K562 (cell line): ENCODE measurements at regions not wholly inside any gene's neighbourhood (a gene's known extent, or its start where the extent isn't known, plus 50 kb on each side); places are given as distances from the start of the nearest gene placed in this dataset.

Experiments
- ATAC-seq: fragments of 200-7000 bp; cut with Tn5 transposase; 3 replicates; pipeline ENCODE4 v1.9.1; 2020; ENCODE audit warnings: moderate library complexity
- BruUV-seq: library from RNA; stranded (reverse); fragments of 400-500 nt; replicated peaks from 2 replicates; lab custom pipeline; 2021; lab: Mats Ljungman, UMichigan
- CTCF ChIA-PET: fragments of 300-600 bp; formaldehyde crosslinking; extraction: SDS; loops from one replicate; lab custom pipeline; 2021; ENCODE audit warnings: low intra/inter-chr PET ratio; lab: Yijun Ruan, JAX
- POLR2A ChIA-PET: fragments of 300-600, 350-650 bp; sonication (Branson Sonifier 250); formaldehyde crosslinking; extraction: SDS; loops from one replicate; lab custom pipeline; 2021; ENCODE audit warnings: antibody characterized with exemption, inconsistent platforms; lab: Yijun Ruan, JAX
- DNase-seq, 4 experiments: peaks; one replicate each; pipeline versions ENCODE4 v3.0.0 to v3.0.0-alpha.2; 2011 to 2018; ENCODE audit warnings: low spot score in 3 of 4, mixed read lengths in 3 of 4; ENCODE audit errors: extremely low read depth in 1 of 4
- FAIRE-seq: peaks from 2 replicates; lab custom pipeline; 2011; peaks lifted over from hg19 to GRCh38; lab: Jason Lieb, UNC
- H2AFZ ChIP-seq: 2 replicates; pipeline ENCODE4 v1.6.0; 2011; ENCODE audit warnings: low read depth, low read length, control low read depth, inconsistent platforms
- H3K27ac ChIP-seq: fragments of 200-600 bp; 3 replicates; pipeline ENCODE4 v1.8.0; 2011; ENCODE audit warnings: low read depth, mild to moderate bottlenecking, control low read depth, inconsistent platforms, low read length, moderate library complexity, mixed read lengths; ENCODE audit errors: extremely low read depth
- H3K27me3 ChIP-seq, 2 experiments: fragments of 300-600 bp in 1 of 2; 2 replicates in 1 of 2; 3 replicates in 1 of 2; pipeline versions ENCODE4 v1.6.0 to v1.8.0; 2011; ENCODE audit warnings: inconsistent platforms in 2 of 2, low read length in 2 of 2, mild to moderate bottlenecking in 1 of 2, mixed read lengths in 1 of 2, moderate library complexity in 1 of 2; ENCODE audit not compliant: control insufficient read depth in 2 of 2, insufficient read depth in 2 of 2
- H3K36me3 ChIP-seq: fragments of 300-600 bp; 3 replicates; pipeline ENCODE4 v1.8.0; 2011; ENCODE audit warnings: mild to moderate bottlenecking, low read length, inconsistent platforms; ENCODE audit not compliant: control insufficient read depth, insufficient read depth
- H3K4me1 ChIP-seq, 2 experiments: fragments of 200-600 bp in 1 of 2; replicated peaks in 1 of 2; 2 replicates in 1 of 2; 3 replicates in 1 of 2; pipeline versions ENCODE4 v1.5.1 to v1.8.0; 2011; ENCODE audit warnings: inconsistent platforms in 2 of 2, low read length in 2 of 2, mild to moderate bottlenecking in 1 of 2, mixed read lengths in 1 of 2, moderate library complexity in 1 of 2; ENCODE audit not compliant: control insufficient read depth in 2 of 2, insufficient read depth in 2 of 2
- H3K4me2 ChIP-seq: 2 replicates; pipeline ENCODE4 v1.6.1; 2011; ENCODE audit warnings: low read length, control low read depth, inconsistent platforms, mixed read lengths; ENCODE audit not compliant: insufficient read depth
- H3K4me3 ChIP-seq: fragments of 200-600 bp; sonication (generic), shearing (Covaris generic); 2 replicates; pipeline ENCODE4 v1.5.1; 2016; ENCODE audit warnings: control low read depth, inconsistent platforms
- H3K79me2 ChIP-seq: fragments of 200-600 bp; 3 replicates; pipeline ENCODE4 v1.8.0; 2011; ENCODE audit warnings: low read length, inconsistent platforms; ENCODE audit not compliant: control insufficient read depth, insufficient read depth
- H3K9ac ChIP-seq, 2 experiments: 2 replicates each; pipeline versions ENCODE4 v1.6.0 to v1.6.1; 2011; ENCODE audit warnings: low read depth in 2 of 2, low read length in 2 of 2, control low read depth in 1 of 2, inconsistent platforms in 1 of 2, mild to moderate bottlenecking in 1 of 2, mixed read lengths in 1 of 2; ENCODE audit not compliant: insufficient read depth in 1 of 2
- H3K9me1 ChIP-seq: one replicate; pipeline ENCODE4 v1.6.0; 2011; ENCODE audit warnings: inconsistent platforms, mild to moderate bottlenecking, low read length, moderate library complexity; ENCODE audit not compliant: control insufficient read depth, insufficient read depth
- H3K9me3 ChIP-seq: replicated peaks from 2 replicates; pipeline ENCODE4 v1.5.1; 2011; ENCODE audit warnings: low read depth, low read length, inconsistent platforms; ENCODE audit not compliant: control insufficient read depth, insufficient read depth
- H4K20me1 ChIP-seq: replicated peaks from 2 replicates; pipeline ENCODE4 v1.6.1; 2011; ENCODE audit warnings: low read length, inconsistent platforms, mixed read lengths; ENCODE audit not compliant: control insufficient read depth, insufficient read depth
- CEBPG ChIP-seq, 3 experiments: fragments of 200-800 bp in 1 of 3; sonication (Bioruptor generic) in 1 of 3; sonication (generic) in 1 of 3; formaldehyde crosslinking in 1 of 3; IDR thresholded peaks in 2 of 3; conservative IDR thresholded peaks in 1 of 3; 2 replicates each; pipeline versions ENCODE4 v1.6.1 to v1.8.0; 2016 to 2022; ENCODE audit warnings: missing compliant biosample characterization in 2 of 3, missing genetic modification characterization in 2 of 3, mild to moderate bottlenecking in 1 of 3, missing genetic modification reagents in 1 of 3
- FOXJ2 ChIP-seq: fragments of 200-800 bp; sonication (Bioruptor generic); IDR thresholded peaks from 2 replicates; pipeline ENCODE4 v1.6.1; 2016; ENCODE audit warnings: missing genetic modification characterization, missing compliant biosample characterization
- GATAD2A ChIP-seq: fragments of 450-650 bp; IDR thresholded peaks from 2 replicates; pipeline ENCODE4 v1.6.1; 2017
- HDAC8 ChIP-seq: fragments of 450-650 bp; IDR thresholded peaks from 2 replicates; pipeline ENCODE4 v1.6.1; 2016; ENCODE audit warnings: mild to moderate bottlenecking, missing genetic modification characterization, moderate library complexity, missing compliant biosample characterization
- HMG20B ChIP-seq: fragments of 250-450 bp; sonication (Bioruptor Pico); IDR thresholded peaks from 2 replicates; pipeline ENCODE4 v1.5.0; 2021; ENCODE audit warnings: mild to moderate bottlenecking
- KDM4B ChIP-seq, 2 experiments: fragments of 450-650 bp in 1 of 2; sonication (generic) in 1 of 2; IDR thresholded peaks; 2 replicates each; pipeline ENCODE4 v1.6.1; 2016 to 2017; ENCODE audit warnings: borderline replicate concordance in 2 of 2, antibody characterized with exemption in 1 of 2, low read depth in 1 of 2, mild to moderate bottlenecking in 1 of 2
- MYC ChIP-seq, 2 experiments: fragments of 250-450 bp in 1 of 2; sonication (Bioruptor Pico) in 1 of 2; IDR thresholded peaks; 2 replicates each; pipeline versions ENCODE4 v1.5.1 to v1.6.1; 2012 to 2021; ENCODE audit warnings: low read depth in 2 of 2, borderline replicate concordance in 1 of 2, improper control_type of control experiment in 1 of 2, low read length in 1 of 2, mild to moderate bottlenecking in 1 of 2, moderate library complexity in 1 of 2
- MYNN ChIP-seq, 2 experiments: sonication (generic); formaldehyde crosslinking in 1 of 2; IDR thresholded peaks; 2 replicates each; pipeline versions ENCODE4 v1.5.0 to v1.6.1; 2016 to 2020; ENCODE audit warnings: antibody characterized with exemption in 1 of 2, missing genetic modification reagents in 1 of 2
- NELFE ChIP-seq: IDR thresholded peaks from 2 replicates; pipeline ENCODE4 v1.6.1; 2011; ENCODE audit warnings: mild to moderate bottlenecking; ENCODE audit not compliant: insufficient read depth, insufficient read length
- NFE2L1 ChIP-seq: fragments of 450-650 bp; IDR thresholded peaks from 2 replicates; pipeline ENCODE4 v1.6.1; 2016; ENCODE audit warnings: missing genetic modification characterization, low read depth, mild to moderate bottlenecking, missing compliant biosample characterization, moderate library complexity, borderline replicate concordance
- SAFB2 ChIP-seq: fragments of 200-400 bp; formaldehyde crosslinking; IDR thresholded peaks from 2 replicates; pipeline ENCODE4 v1.6.1; 2018; ENCODE audit warnings: borderline replicate concordance, low read length, low read depth, moderate library complexity; ENCODE audit not compliant: severe bottlenecking
- SNRNP70 ChIP-seq: fragments of 200-400 bp; formaldehyde crosslinking; optimal IDR thresholded peaks from 2 replicates; pipeline ENCODE3; 2017; ENCODE audit warnings: low read depth, low read length
- ZNF212 ChIP-seq: fragments of 450-650 bp; formaldehyde crosslinking; IDR thresholded peaks from 2 replicates; pipeline ENCODE4 v1.4.0; 2020; ENCODE audit warnings: mild to moderate bottlenecking
- ZNF644 ChIP-seq: fragments of 200-800 bp; sonication (Bioruptor generic); IDR thresholded peaks from 2 replicates; pipeline ENCODE4 v1.6.1; 2016; ENCODE audit warnings: low read depth, missing genetic modification characterization, missing compliant biosample characterization
- ZNF778 ChIP-seq: fragments of 450-650 bp; formaldehyde crosslinking; IDR thresholded peaks from 2 replicates; pipeline ENCODE4 v1.4.0; 2020; ENCODE audit warnings: mild to moderate bottlenecking, moderate library complexity
- WGBS: fragments of 100-300 bp; shearing (Covaris generic); methylation state at CpG from one replicate; pipeline ENCODE4 v1.1.6; 2016; ENCODE audit warnings: low coverage, mixed read lengths; ENCODE audit not compliant: insufficient coverage; ENCODE audit errors: missing lambda C conversion rate; 5-methylcytosine and 5-hydroxymethylcytosine counted together
- in situ Hi-C: fragments of 300-500 bp; cut with MboI; formaldehyde crosslinking; loops from 4 replicates; pipeline ENCODE4 v1.15.0; 2018; ENCODE audit warnings: inconsistent platforms, mixed read lengths
- intact Hi-C: fragments of 100-400 bp; cut with micrococcal nuclease; formaldehyde crosslinking; loops from 2 replicates; pipeline ENCODE4 v1.14.2; 2022
- TF ChIP-seq, protein P1 (sequence below): fragments of 250-450 bp; sonication (Bioruptor Pico); IDR thresholded peaks from 2 replicates; pipeline ENCODE4 v1.4.0; 2020; ENCODE audit warnings: mild to moderate bottlenecking, moderate library complexity
- TF ChIP-seq, protein P2 (sequence below): fragments of 250-450 bp; sonication (Bioruptor Pico); IDR thresholded peaks from 2 replicates; pipeline ENCODE4 v1.5.0; 2020; ENCODE audit warnings: mild to moderate bottlenecking, borderline replicate concordance

DNA sequence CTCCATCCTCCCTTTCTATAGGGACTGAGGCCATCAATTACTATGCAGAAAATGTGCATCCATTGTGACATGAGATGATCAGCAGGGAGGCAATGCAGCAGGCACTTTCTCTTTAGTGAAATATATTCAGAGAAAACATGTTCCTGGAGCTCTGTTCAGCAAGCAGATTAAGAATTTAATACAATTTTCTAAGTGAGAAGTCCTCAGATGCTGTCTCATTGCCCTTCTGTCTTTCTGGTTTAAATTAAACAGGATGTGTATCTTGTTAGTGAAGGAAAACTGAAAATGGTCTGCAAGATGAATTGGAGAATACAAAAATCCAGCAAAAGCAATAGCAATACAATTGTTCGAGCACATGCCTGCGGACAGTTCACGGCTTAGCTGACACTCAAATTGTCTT, 445.8 kb upstream of the RIOK2 start:
- WGBS = 11% methylated on average over 3 of the region's 3 CpGs
- no peak overlapping the region for H3K4me2 ChIP-seq
- FAIRE-seq = no peak
- intact Hi-C loops (no loop called here), in situ Hi-C loops (no loop called here)
- no peak for DNase-seq
- no TSS peak for BruUV-seq
- no peak for ATAC-seq
- H3K9me3 ChIP-seq = peaks cover 1% of the 10 kb centered on the region; the same call in 1 of the 2 replicates
- H3K36me3 ChIP-seq = no peaks in the 10 kb centered on the region
- no peak overlapping the region for H3K27ac ChIP-seq
- H3K27me3 ChIP-seq = no peaks in the 10 kb centered on the region
- ChIA-PET POLR2A (no interaction called here), CTCF (no interaction called here)
- H3K79me2 ChIP-seq = no peaks in the 10 kb centered on the region
- H3K9me1 ChIP-seq = no peaks in the 10 kb centered on the region
- no peaks in the 10 kb centered on the region for H4K20me1 ChIP-seq
- TF ChIP-seq KDM4B (IDR thresholded peaks at IDR 0.05; ENCODE audit: borderline replicate concordance in 2 of 2, low read depth in 1 of 2) (no peak), HMG20B (CRISPR knock-in tag) (no peak), FOXJ2 (tag) (no peak), ZNF778 (CRISPR knock-in tag) (no peak), MYNN (IDR thresholded peaks at IDR 0.05) (no peak), MYNN (CRISPR knock-in tag; IDR thresholded peaks at IDR 0.05) (no peak), NFE2L1 (tag) (no peak), ZNF644 (tag) (no peak), GATAD2A (no peak), SNRNP70 (no peak), SAFB2 (no peak), NELFE (no peak), CEBPG (CRISPR knock-in tag; IDR thresholded peaks at IDR 0.05) (no peak), CEBPG (tag; conservative IDR thresholded peaks at IDR 0.05 in 1 of 2, IDR thresholded peaks at IDR 0.05 in 1 of 2) (no peak), ZNF212 (CRISPR knock-in tag) (no peak), MYC (IDR thresholded peaks at IDR 0.05; ENCODE audit: low read depth, low read length) (no peak), MYC (CRISPR knock-in tag; IDR thresholded peaks at IDR 0.05; ENCODE audit: borderline replicate concordance, low read depth) (no peak), HDAC8 (tag) (no peak)
- TF ChIP-seq, protein P1, sequence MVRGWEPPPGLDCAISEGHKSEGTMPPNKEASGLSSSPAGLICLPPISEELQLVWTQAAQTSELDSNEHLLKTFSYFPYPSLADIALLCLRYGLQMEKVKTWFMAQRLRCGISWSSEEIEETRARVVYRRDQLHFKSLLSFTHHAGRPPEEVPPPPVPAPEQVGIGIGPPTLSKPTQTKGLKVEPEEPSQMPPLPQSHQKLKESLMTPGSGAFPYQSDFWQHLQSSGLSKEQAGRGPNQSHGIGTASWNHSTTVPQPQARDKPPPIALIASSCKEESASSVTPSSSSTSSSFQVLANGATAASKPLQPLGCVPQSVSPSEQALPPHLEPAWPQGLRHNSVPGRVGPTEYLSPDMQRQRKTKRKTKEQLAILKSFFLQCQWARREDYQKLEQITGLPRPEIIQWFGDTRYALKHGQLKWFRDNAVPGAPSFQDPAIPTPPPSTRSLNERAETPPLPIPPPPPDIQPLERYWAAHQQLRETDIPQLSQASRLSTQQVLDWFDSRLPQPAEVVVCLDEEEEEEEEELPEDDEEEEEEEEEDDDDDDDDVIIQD (CRISPR knock-in tag) = no peak
- TF ChIP-seq, protein P2, sequence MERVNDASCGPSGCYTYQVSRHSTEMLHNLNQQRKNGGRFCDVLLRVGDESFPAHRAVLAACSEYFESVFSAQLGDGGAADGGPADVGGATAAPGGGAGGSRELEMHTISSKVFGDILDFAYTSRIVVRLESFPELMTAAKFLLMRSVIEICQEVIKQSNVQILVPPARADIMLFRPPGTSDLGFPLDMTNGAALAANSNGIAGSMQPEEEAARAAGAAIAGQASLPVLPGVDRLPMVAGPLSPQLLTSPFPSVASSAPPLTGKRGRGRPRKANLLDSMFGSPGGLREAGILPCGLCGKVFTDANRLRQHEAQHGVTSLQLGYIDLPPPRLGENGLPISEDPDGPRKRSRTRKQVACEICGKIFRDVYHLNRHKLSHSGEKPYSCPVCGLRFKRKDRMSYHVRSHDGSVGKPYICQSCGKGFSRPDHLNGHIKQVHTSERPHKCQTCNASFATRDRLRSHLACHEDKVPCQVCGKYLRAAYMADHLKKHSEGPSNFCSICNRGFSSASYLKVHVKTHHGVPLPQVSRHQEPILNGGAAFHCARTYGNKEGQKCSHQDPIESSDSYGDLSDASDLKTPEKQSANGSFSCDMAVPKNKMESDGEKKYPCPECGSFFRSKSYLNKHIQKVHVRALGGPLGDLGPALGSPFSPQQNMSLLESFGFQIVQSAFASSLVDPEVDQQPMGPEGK (CRISPR knock-in tag) = no peak
- H3K4me3 ChIP-seq = no peak overlapping the region
- H2AFZ ChIP-seq = no peak overlapping the region
- no peak overlapping the region for H3K9ac ChIP-seq
- H3K4me1 ChIP-seq = no peaks in the 10 kb centered on the region
